ENCODE measurements at regions not wholly inside any gene's neighbourhood (a gene's known extent, or its start where the extent isn't known, plus 50 kb on each side); places are given as distances from the start of the nearest gene placed in this dataset.
A peak's percentile ranks its signal among the peaks of the same experiment; 100 is the strongest.

DNA sequence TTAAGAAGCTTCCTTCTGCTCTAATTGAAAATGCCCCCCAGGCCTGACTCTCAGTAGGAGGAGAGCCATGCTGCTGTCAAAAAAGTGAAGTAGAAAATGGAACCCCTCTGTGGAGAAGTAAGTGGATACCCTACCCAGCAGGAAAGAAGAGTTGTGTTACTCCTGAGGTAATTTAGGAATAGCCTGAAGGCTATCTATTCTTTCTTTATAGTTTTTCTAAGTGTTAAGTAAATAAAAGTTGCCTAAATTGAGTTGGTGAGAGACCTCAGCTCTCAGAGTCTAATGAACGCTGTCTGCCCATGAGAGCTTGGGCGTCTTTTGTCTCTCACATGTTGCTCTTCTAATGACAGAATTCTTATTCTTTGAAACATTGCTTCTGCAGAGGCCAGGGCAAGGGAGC lies 116.2 kb downstream of the NSUN3 start:
- no peak for DNase-seq

DNA sequence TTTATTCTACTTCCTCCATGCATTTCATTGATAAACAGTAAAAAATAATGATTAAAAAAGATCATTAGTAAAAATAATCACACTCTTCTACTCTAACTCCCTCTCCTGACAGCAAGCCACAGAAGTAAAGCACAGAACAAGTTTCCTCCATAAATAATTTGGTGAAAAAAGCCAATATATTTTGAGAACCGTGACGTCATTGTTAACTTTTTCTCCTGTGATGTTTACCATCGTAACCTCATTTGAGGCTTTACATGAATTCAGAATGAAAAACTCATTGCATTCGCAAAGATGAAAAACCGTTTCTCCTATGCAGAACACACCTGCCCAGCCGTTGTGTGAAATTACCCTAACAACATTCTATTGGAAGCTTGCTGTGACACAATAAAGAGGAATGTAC lies 120.7 kb downstream of the NSUN3 start:
- DNase-seq: peak; percentile 63 to 75

DNA sequence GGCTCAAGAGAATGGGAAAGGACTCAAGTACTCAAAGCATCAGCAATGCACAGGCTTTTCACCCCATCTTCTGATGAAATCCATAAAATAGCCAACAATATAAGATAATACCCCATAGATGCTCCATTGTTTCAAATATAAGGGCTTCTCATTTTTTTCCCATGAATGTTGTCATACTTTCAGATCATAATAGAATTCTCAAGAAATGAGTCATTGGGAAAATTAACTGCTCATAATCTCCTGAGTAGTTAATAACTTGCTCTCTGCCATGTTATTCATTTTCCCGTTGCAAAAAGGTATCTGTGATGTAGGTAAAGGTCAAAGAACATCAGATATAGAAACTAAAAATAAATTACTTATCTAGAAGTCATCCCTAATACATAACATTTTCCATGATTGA lies 121.9 kb downstream of the NSUN3 start:
- no peak for DNase-seq

DNA sequence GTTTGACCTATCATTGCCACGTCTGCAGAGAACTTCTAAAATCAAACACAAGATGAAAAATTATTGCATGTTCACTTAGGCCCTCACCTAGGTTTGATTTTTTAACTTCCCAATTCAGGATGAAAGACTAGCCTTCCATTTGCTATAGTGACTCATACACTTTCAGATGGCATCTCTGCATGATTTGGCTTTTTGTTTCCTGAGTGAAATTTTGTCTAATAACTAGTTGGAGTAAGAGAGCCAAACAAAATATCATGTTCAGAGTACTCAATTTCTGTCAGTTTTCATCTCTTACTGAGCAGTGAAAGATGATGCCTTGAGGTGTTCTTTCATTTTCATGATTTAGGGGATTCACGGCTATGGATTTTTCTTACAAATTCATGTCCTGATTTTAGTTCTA lies 122.9 kb downstream of the NSUN3 start:
- DNase-seq: no peak

DNA sequence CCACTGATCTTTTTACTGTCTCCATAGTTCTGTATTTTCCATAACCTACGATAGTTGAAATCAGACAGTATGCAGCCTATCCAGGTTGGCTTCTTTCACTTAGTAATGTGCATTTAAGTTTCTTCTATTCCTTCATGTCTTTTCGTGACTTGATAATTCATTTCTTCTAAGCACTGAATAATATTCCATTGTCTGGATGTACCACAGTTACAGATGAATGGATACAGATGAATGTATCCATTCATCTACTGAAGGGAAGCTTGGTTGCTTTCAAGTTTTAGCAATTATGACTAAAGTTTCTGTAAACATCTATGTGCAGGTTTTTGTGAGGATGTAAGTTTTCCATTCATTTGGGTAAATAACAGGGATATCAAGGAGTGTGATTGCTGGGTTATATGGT lies 124.8 kb downstream of the NSUN3 start:
- no peak for DNase-seq

DNA sequence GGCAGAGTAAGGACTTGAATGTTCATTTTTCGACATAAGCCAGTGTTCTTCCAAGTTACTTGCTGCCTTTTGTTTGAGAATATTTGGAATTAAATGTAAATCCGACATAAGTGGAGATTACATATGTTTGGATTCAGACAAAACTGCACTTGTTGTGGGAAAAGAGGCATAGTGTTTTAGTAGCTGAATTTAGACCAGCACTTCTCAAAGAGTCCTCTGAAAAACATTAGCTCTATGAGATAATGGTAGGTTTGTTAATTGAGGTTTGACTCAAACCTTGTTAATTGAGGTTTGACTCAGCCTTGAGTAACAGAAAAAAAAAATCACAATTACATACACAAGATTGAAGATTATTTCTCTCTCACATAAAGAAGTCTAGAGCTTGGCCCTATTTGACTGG lies 132.5 kb downstream of the NSUN3 start:
- no peak for DNase-seq

DNA sequence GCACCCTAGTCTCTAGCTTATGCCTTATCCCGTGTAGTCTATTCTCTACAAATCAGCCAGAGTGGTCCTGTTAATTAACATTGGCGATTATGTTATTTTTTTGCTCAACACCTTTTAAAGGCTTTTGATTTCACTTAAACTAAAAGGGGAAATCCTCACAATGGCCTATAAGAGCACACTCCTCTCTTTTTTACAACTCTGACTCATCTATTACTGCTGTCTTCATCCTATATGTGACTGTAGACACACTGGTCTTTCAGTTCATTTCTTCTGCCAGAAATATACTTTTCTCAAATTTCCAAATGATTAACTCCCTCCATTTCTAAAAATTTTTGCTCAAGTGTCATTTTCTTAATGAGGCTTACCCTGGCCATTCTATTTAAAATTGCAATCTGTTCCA lies 143.4 kb downstream of the NSUN3 start:
- no peak for DNase-seq

DNA sequence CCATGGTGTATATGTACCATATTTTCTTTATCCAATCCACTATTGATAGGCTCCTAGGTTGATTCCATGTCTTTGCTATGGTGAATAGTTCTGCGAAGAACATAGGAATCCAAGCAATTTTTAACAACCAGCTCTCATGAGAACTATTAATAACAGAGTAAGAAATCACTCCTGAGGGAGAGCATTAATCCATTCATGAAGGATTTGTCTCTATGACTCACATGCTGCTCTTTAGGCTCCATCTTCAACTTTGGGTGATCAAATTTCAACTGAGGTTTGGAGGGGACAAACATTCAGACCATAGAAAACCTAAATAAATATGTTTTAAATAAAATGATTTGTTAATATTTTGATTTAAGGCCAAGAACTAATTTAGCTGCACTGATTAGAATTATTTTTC lies 147.4 kb downstream of the NSUN3 start:
- no peak for DNase-seq

DNA sequence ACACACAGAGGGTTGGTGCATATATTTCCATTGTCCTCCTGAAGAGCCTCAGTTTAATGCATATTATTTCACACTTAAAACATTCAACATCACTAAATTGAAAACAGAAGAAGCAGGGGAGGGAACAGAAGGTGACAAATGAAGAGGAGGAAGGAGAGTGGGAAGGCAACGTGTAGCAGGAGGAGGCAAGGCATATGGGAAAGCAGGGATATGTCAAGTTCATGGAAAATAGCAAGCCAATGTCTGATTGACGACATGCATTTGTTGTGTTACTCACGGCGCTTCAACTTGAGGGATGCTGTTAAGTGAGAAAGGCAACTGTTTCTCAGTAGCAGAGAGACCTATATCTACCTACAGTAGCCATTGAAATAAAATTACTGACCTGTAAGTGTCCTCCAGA lies 154.5 kb downstream of the NSUN3 start:
- DNase-seq: no peak

DNA sequence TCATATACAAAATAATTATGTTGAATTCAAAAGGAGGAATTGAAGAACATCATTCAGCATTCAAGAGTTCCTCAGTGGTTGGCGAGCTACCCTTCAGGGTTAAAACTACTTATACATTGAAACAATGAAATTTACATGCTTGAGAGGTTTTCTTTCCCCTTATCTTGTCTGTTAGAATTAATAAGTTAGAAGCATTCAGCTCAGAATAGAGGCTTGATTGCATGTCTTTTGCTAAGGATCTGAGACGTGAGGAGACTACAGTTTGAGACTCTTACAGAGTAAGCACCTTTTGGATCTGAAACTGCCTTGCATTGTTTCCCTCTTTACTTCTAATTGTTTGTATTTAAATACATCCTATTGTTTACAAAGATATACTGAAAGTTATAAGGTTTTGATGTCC lies 157.6 kb downstream of the NSUN3 start:
- no peak for DNase-seq

DNA sequence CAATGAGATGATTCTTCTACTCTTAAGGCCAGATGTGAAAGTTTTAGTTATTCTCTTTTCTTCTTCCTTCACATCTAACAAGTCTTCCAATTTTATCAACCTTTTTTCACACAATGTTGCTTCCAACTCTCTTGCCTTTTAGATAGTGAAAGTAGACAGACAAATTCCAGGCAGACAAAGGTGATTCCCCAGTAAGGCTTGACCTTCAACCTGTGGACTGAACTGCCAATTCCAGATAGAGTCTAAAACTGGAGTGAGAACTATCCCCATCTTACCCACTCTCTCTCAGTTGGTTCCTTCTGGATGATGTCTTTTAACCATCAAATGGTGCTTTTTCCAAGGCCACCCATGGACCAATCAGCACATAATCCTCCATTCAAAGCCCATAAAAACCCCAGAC lies 159.0 kb downstream of the NSUN3 start:
- DNase-seq: no peak

DNA sequence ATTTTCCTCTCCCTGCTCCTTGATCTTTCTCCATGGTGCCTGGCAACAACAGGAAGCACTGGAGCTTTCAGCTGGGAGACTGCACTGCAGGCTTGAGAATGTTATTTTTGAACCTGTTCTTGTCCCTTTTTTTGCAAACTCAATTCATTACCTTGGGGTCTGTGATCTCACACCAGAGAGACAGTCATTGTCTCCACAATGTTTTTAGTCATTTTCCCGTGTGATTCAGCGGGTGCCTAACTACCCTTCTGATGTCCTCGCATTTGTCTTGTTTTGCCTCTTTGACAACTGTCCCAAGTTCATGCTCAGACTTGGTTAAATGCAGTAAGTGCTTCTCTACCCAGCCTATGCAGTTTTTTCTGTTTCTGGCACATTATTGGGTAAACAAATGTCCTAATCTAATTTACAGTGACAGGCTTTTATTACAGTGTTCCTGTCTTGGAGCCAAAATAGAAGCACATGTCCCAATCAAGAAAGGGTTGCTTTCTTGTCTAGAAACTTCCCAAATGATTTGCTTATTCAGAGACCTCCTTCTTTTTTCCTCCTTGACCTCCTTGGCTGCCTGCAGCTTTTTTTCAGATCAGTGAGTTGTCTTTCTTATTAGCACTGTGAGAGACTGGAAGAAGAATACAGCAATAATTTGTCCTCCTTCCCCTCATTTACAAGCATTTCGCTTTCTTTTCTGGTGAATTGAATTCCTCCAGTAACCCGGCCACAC lies 162.4 kb downstream of the NSUN3 start:
- DNase-seq: no peak

DNA sequence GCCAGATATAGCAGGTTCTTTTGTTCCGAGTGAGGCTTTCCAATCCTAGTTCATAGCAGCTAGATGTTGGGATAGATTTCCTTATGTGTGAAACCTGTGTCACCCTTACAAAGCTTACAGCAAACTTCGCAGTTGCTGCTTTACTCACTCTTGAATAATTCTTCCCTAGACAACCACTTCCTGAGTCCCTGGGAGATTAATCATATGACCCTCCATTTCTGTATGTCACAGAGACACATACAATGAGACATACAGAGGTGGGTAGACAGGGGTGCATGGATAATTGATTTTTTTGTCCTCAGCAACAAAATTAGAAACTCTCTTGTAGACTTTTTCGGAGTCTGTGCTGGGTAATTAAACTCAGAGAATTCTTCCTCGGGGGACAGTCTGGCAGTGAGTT lies 163.2 kb downstream of the NSUN3 start:
- DNase-seq: no peak

DNA sequence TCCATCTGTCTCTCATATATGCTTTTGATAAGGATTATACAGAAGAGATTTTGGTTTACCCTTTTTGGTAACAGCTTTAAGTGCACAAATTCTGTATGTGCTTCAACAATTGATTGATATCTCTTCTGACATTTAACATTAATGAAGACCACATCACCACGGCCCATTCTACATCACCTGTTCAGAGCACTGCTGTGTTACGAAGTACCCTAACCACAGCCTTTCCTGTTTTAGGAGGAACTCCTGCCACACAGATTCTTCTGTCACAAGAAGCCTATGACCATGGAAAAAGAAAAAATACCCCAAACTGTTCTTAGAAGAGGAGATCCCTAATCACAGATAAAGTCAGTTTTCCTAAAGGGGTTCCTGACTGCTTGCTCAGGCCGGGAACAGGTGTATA lies 170.1 kb downstream of the NSUN3 start:
- no peak for DNase-seq

DNA sequence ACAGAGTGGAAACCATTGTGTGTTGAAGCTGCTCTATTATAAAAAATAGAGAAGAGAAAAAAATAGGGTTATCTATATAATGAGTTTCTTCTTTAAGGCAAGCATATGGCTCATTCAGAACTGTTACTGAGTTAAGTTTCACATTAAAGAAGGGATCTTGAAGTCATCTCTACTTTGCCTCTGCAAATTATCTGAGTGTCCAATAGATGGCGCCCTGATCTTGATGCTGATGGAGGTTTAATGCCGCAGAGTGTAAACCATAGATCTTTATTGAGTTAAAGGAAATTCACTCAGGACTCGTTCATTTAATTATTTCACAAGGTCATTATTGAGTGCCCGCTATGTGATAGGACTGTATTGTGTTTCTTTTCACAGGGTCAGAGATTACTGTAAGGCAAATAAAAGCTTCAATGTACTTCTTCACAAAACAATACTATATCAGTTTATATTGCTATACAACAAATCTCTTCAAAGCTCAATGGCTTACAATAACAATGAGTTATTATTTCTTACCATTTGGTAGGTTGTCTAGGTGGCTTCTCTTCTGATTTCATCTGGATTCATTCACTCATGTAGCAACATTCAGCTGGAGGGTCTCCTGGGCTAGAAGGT lies 171.4 kb downstream of the NSUN3 start:
- peak in 1 of 2 experiments; percentile 2 for DNase-seq

DNA sequence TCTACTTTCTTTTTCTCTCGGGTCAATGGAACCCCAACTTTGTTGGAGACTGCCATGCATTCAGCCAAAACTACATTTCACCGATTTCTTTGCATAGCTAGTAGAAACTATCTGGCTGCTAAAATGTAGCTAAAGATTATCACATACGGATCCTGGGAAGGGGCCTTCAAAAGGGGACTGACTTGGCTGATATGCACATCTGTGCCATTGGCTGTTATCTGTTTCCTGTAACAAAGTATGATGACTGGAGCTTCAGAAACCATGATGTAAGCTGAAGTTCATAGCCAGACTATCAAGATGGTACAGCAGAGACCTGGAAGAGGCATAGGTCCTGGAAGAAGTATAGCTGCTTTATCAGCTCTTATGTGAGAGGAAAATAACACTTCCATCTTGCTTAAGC lies 179.1 kb downstream of the NSUN3 start:
- DNase-seq: no peak

DNA sequence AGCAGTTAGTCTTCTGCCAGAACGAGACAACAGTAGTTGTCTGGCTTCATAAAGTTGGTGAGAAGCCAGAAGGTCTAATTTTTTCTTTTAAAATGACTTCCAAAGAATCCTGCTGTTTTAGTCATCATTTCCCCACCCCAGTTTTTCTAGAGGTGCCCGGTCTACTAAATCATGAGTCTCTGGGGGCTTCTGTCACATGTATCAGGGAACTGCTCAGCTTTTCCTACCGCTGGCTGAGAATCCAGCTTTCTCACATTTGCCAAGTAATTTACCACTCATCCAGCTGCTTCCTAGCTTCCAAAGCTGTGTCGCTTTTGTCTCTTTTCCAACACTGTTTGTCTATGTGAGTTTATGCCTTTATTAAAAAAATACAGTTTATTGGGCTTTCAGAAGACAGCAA lies 183.3 kb downstream of the NSUN3 start:
- DNase-seq: no peak

DNA sequence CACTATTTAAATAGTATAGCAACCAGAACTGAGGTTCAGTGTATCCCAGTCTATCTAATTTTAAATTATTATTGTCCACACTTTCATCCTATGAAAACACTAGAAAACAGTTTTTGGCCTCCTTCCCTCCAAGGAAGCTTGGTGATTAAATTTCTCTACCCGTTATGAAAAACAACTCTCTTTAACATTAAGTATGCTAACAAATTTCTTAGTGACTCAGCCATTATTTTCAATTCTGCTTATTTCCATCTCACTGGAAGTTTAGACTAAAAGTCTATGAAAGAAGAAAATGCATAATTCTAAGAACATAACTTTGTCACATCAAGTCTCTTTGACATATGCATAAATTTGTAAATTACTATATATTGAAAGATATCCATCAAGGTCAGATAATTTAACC lies 185.2 kb downstream of the NSUN3 start:
- no peak for DNase-seq

DNA sequence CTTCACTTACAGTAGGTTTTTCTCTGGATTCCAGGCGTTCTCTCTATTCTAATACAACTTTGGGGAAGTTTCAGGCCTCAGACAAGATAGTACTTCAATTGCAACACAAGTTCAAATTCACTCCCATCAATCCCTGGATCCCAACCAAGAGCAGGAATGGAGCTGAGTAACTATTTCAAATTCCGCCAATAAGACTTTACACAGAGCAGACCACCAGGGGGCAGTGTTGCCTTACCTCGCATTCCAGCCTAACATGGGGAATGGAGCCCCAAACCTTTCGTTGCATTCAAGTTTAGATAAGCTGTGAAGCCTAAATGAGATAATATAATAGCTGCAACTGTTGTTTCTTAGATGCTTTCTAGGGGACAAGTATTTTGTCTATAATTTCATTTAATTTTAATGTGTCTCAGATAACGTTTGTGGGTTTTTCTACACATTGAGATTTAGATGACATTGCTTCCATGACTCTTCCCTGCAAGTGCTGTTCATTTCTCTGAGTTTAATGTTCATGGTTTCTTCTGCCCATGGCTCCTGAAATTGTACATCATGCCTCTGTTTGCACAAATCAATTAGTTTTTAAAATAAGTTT lies 186.7 kb downstream of the NSUN3 start:
- DNase-seq: peak; percentile 11 to 50

DNA sequence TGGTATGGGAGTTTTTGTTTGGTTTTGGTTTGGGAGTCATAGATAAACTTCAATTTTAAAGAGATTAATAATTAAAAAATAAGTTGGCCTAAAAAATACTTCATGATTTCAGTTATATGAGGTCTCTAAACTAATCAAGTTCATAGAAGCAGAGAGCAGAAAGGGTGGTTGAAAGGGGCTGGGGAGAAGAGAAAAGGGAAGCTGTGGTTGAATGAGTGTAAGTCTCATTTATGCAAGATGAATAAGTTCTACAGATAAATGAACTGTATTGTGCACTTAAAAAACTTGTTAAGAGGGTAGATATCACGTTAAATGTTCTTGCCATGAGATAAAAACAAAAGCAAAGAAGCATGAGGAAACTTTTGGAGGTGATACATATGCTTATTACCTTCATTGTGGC lies 188.7 kb downstream of the NSUN3 start:
- no peak for DNase-seq

DNA sequence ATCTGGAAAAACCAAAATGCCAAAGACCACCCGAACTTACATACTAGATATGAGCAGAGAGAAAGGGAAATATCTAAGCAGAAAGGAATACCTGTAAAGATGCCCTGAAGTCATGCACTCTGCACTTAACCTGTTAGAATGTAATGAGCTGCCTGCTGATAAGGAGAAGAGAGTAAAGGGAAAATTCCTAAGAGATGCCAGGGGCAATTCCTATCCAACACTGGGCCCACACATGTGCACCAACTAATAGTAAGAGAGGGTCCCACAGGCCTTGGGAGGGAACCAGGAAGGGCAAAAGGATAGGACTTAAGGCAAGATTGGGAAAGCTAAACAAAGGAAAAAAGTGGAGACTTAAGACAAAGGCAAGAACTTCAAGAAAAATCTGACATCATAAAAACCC lies 189.5 kb downstream of the NSUN3 start:
- DNase-seq: no peak

DNA sequence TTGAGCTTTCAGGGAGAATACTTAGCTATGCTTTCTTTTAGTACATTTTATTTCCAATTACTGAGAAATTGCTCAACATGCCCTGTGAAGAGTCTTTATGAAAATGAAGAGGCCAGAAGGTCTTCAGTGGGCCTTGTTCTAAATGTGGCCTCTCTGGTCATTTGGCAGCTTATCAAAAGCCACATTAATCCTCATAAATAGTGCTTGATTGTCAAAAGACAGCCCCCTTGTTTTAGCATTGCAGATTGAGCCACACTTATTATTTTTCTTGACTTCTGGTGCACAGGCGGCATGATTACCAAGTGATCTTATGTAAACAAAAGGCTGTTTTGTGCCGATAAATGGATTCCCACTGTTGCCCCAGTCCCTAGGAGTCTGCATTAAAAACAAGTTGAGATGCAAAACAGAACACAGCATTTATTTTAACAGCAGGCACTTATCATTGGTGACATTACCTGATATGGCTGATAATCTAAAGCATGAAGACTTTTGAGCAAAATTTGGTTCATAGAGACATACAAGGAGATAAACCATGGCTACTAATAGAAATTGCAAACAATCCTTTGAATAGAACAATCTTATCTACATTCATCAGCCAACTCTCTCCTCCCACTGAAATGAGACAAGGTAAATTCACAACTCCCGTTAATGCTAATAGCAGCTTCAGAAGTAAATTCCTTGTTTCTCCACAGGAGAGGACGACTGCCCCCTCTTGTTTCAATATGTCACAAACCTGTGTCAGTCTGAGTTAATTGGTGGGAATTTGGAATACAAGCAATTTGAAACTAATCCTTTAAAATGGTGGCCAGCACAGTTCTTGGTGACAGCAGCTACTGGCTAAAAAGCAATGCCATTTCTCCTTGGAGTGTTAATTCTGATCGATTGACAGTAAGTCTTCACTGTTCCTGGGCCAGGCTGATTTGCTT lies 194.3 kb downstream of the NSUN3 start:
- no peak for DNase-seq

DNA sequence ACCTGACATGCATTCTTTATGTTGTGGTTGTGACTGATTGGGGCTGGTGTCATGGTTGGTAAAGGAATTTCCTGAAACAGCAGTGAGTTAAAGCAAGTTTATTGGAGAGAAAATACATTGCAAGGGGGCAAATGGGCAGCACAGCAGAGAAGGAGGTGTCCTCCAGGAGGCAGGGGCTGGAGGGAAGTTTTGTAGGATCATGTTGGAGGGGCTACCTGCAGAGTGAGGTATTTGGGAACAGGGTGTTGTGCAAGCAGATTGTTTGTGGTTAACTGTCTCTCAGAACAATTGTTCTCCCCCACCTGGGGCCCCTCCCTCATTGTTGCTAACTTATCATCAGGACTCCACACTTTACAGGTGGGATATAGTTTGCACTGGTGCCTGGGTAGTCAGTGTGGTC lies 196.0 kb downstream of the NSUN3 start:
- DNase-seq: no peak

DNA sequence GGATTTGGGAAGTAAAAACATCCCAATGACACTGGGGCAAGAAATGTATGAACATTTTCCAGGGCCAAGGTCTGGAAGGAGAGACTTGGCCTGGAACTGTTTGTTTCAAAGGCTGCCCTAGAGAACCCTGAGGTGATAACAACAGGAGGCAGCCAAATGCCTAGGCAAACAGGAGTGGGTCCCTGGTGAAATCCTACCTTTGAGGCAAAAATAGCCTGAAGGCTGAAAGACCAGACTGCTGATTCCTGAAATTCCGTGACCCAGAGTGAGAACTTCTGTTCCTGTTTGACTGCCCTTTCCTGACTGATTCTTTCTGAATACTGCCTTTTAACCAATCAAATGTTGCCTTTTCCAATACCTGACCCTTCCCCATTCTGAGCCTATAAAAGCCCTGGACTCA lies 196.4 kb downstream of the NSUN3 start:
- no peak for DNase-seq
